Progenitor cell of endocrine pancreas (in vitro differentiated cells): ENCODE measurements at regions not wholly inside any gene's neighbourhood (a gene's known extent, or its start where the extent isn't known, plus 50 kb on each side); places are given as distances from the start of the nearest gene placed in this dataset.

Source experiments
- DNase-seq: peaks from one replicate; pipeline ENCODE4 v3.0.0; 2021; ENCODE audit warnings: low spot score; ENCODE audit not compliant: unreplicated experiment
- H3K27ac Mint-ChIP-seq: 2 replicates; pipeline ENCODE4 v1.8.0; 2021; ENCODE audit warnings: mild to moderate bottlenecking, moderate library complexity, mixed read lengths
- H3K27me3 Mint-ChIP-seq: 2 replicates; pipeline ENCODE4 v1.8.0; 2021; ENCODE audit warnings: mixed read lengths
- H3K36me3 Mint-ChIP-seq: 2 replicates; pipeline ENCODE4 v1.8.0; 2022; ENCODE audit warnings: mixed read lengths; ENCODE audit not compliant: insufficient read depth
- H3K4me1 Mint-ChIP-seq: 2 replicates; pipeline ENCODE4 v1.8.0; 2021; ENCODE audit warnings: low read depth, mixed read lengths
- H3K4me3 Mint-ChIP-seq: 2 replicates; pipeline ENCODE4 v1.8.0; 2021; ENCODE audit warnings: low read depth, mild to moderate bottlenecking, moderate library complexity, mixed read lengths
- H3K9me3 Mint-ChIP-seq: 2 replicates; pipeline ENCODE4 v1.8.0; 2021; ENCODE audit warnings: low read depth, mixed read lengths
- TF ChIP-seq, protein P1 (sequence below): fragments of 200-600 bp; sonication (generic); IDR thresholded peaks from one replicate; pipeline ENCODE4 v1.5.0; 2021; ENCODE audit warnings: antibody characterized with exemption, mild to moderate bottlenecking; ENCODE audit not compliant: unreplicated experiment

DNA sequence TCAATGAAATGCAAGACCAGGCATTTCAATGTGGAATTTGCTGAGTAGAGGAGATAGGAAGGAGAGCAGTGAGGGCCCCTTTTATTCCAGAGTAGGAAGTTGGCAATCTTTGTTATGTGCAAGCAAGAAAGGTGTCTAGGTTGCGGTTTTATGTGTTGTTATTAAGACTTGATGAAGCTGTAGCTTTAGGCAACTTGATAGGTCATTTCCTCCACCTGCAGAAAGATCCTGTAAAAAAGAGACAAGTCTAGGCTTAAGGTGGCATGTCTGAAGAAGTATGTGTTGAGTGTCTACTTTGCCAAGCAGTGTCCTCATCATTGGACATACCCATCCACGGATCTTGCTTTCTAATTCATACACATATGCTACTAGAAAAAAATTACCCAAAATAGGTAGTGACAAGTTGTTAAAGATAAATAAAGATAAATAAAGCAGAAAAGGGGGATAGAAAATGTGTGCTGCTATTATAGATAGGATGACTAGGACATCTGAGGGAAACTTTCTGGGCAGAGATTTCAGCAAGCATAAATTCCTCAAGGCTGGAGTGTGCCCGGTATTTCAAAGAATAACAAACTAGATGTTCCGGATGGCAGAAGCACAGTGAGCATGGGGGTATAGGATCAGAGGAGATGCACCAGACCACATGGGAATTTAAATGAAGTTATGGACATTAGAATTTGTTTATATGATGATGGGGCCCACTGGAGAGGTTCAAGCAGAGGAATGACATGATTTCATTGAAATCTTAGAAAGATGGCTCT lies 335.0 kb downstream of the TGFB2 start:
- H3K4me1 Mint-ChIP-seq, result no peaks in the 10 kb centered on the region
- DNase-seq, result no peak
- no peaks in the 10 kb centered on the region for H3K9me3 Mint-ChIP-seq
- H3K27ac Mint-ChIP-seq, result no peak overlapping the region
- H3K27me3 Mint-ChIP-seq, result no peaks in the 10 kb centered on the region
- TF ChIP-seq, protein P1, sequence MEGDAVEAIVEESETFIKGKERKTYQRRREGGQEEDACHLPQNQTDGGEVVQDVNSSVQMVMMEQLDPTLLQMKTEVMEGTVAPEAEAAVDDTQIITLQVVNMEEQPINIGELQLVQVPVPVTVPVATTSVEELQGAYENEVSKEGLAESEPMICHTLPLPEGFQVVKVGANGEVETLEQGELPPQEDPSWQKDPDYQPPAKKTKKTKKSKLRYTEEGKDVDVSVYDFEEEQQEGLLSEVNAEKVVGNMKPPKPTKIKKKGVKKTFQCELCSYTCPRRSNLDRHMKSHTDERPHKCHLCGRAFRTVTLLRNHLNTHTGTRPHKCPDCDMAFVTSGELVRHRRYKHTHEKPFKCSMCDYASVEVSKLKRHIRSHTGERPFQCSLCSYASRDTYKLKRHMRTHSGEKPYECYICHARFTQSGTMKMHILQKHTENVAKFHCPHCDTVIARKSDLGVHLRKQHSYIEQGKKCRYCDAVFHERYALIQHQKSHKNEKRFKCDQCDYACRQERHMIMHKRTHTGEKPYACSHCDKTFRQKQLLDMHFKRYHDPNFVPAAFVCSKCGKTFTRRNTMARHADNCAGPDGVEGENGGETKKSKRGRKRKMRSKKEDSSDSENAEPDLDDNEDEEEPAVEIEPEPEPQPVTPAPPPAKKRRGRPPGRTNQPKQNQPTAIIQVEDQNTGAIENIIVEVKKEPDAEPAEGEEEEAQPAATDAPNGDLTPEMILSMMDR, result no peak
- no peaks in the 10 kb centered on the region for H3K36me3 Mint-ChIP-seq
- no peak overlapping the region for H3K4me3 Mint-ChIP-seq

DNA sequence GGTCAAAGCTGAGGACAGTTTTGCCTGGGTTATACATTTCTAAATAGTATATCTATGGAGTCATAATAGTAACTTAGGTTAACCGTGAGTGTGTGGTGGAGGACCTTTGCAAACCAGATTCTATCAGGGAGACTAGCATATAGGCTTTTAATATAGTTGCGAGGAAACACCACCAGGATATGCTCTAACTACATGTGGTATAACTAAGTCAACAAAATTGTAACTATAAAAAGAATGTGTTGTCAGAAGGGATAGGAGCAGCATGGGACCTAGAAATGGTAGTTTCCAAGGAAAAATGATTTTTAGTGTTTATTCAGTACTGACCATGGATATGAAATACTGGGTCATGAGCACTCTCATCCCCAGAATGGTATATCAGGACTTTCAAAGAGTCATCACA lies 338.1 kb downstream of the TGFB2 start:
- no peak for DNase-seq
- Mint-ChIP-seq H3K36me3 (no peaks in the 10 kb centered on the region), H3K4me3 (no peak overlapping the region), H3K27ac (no peak overlapping the region), H3K4me1 (no peaks in the 10 kb centered on the region), H3K27me3 (no peaks in the 10 kb centered on the region), H3K9me3 (no peaks in the 10 kb centered on the region)
- TF ChIP-seq, protein P1, result no peak

DNA sequence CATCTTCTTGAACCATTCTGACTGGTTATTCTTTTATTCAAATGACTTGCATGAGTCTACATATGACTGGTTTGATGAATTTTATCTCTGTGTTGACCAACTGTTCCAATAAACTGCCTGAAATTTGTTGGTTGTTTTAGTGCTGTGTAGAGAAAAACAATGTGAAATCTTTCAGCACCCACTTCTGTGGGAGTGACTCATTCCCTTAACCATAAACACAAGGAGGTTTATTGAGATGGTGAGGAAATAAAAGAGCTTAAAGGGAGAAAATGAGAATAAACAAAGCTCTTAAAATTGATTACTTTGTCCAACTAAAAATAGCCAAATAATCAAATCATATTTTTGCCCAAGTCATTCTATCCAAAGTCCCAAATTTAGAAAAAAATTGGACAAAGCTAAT lies 341.1 kb downstream of the TGFB2 start:
- Mint-ChIP-seq H3K4me3 (no peak overlapping the region), H3K4me1 (no peaks in the 10 kb centered on the region), H3K27me3 (no peaks in the 10 kb centered on the region), H3K27ac (no peak overlapping the region), H3K9me3 (peaks cover 4% of the 10 kb centered on the region), H3K36me3 (no peaks in the 10 kb centered on the region)
- TF ChIP-seq, protein P1, result no peak
- no peak for DNase-seq

DNA sequence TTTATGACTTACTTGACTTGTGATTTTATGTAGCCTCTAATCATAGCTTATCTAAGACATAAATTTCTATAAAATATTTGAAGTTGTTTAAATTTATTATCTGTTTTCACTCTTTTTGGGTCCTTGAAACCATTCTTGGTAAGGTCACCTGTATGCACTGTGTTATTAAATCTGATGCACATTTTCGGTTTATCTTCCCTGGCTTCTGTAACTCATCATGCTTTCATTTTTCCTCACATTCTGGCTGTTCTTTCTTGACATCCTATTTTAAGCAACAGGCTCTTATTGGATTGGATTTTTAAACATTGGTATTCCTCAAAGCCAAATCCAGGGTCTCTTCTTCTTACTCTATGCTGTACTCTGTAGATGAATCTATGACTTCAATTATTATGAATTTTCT lies 341.6 kb downstream of the TGFB2 start:
- Mint-ChIP-seq H3K9me3 (peaks cover 4% of the 10 kb centered on the region), H3K4me3 (no peak overlapping the region), H3K36me3 (no peaks in the 10 kb centered on the region), H3K4me1 (no peaks in the 10 kb centered on the region), H3K27me3 (no peaks in the 10 kb centered on the region), H3K27ac (no peak overlapping the region)
- DNase-seq, result no peak
- TF ChIP-seq, protein P1, result no peak

DNA sequence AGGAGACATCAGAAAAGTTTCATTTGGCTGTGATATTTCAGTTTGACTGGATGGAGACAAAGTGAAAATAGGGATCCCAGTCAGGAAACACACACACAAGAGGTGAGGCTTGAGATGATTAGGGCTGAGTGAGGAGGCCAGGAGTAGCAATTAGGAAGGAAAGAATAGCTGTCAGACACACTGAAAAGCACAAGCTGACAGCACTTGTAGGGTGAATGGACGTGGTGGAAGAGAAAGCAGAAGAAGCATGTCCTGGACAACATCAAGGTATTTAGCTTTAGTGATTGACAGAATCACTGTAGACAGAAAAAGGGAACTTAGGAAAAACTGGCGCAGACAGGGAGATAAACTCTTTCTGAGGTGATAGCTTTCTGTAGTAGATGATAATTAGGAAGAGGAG lies 347.7 kb downstream of the TGFB2 start:
- Mint-ChIP-seq H3K4me1 (no peaks in the 10 kb centered on the region), H3K27ac (no peak overlapping the region), H3K9me3 (peaks cover 4% of the 10 kb centered on the region), H3K36me3 (no peaks in the 10 kb centered on the region), H3K27me3 (no peaks in the 10 kb centered on the region), H3K4me3 (no peak overlapping the region)
- TF ChIP-seq, protein P1, result no peak
- DNase-seq, result no peak
